Inflammatory macrophage treated with lipopolysaccharide for 4 hours (primary cell): ENCODE measurements at regions not wholly inside any gene's neighbourhood (a gene's known extent, or its start where the extent isn't known, plus 50 kb on each side); places are given as distances from the start of the nearest gene placed in this dataset.
A peak's percentile ranks its signal among the peaks of the same experiment; 100 is the strongest.

Source experiments
- DNase-seq: peaks from one replicate; pipeline ENCODE4 v3.0.0-alpha.2; 2020

- no peak for DNase-seq
These were observed 289.1 kb downstream of the NDFIP2 start for GRCh38 chr13:79770056-79770455.

GRCh38 chr13:79767126-79767525 lies 286.2 kb downstream of the NDFIP2 start:
- no peak for DNase-seq

- no peak for DNase-seq
These were observed 284.4 kb downstream of the NDFIP2 start for GRCh38 chr13:79765331-79765730.

GRCh38 chr13:79749984-79750551 lies 269.1 kb downstream of the NDFIP2 start:
- no peak for DNase-seq

- no peak for DNase-seq
These were observed 268.6 kb downstream of the NDFIP2 start for GRCh38 chr13:79749566-79749965.

- no peak for DNase-seq
These were observed 264.1 kb downstream of the NDFIP2 start for GRCh38 chr13:79745081-79745480.

GRCh38 chr13:79742923-79743322 lies 262.0 kb downstream of the NDFIP2 start:
- DNase-seq, result no peak

GRCh38 chr13:79740991-79741390 lies 260.0 kb downstream of the NDFIP2 start:
- DNase-seq, result no peak

- DNase-seq, result no peak
These were observed 255.4 kb downstream of the NDFIP2 start for GRCh38 chr13:79736356-79736755.

GRCh38 chr13:79735228-79735627 lies 254.3 kb downstream of the NDFIP2 start:
- no peak for DNase-seq

- DNase-seq, result no peak
These were observed 246.1 kb downstream of the NDFIP2 start for GRCh38 chr13:79727086-79727485.

GRCh38 chr13:79725841-79726240 lies 244.9 kb downstream of the NDFIP2 start:
- no peak for DNase-seq

GRCh38 chr13:79724348-79725103 lies 243.6 kb downstream of the NDFIP2 start:
- DNase-seq, result no peak

- no peak for DNase-seq
These were observed 242.6 kb downstream of the NDFIP2 start for GRCh38 chr13:79723519-79724024.

- no peak for DNase-seq
These were observed 242.0 kb downstream of the NDFIP2 start for GRCh38 chr13:79722885-79723445.

- no peak for DNase-seq
These were observed 235.2 kb downstream of the NDFIP2 start for GRCh38 chr13:79716191-79716590.

- DNase-seq, result no peak
These were observed 230.7 kb downstream of the NDFIP2 start for GRCh38 chr13:79711631-79712030.

- no peak for DNase-seq
These were observed 229.4 kb downstream of the NDFIP2 start for GRCh38 chr13:79710376-79710775.

- DNase-seq, result no peak
These were observed 228.5 kb downstream of the NDFIP2 start for GRCh38 chr13:79709471-79709870.

GRCh38 chr13:79703772-79704171 lies 222.8 kb downstream of the NDFIP2 start:
- no peak for DNase-seq

GRCh38 chr13:79695754-79696153 lies 214.8 kb downstream of the NDFIP2 start:
- DNase-seq, result no peak

- no peak for DNase-seq
These were observed 211.9 kb downstream of the NDFIP2 start for GRCh38 chr13:79692846-79693245.

- peak; percentile 14 for DNase-seq
These were observed 210.9 kb downstream of the NDFIP2 start for GRCh38 chr13:79691826-79692225.

- DNase-seq, result no peak
These were observed 207.8 kb downstream of the NDFIP2 start for GRCh38 chr13:79688741-79689140.
